Chondrocyte (in vitro differentiated cells): ENCODE measurements at regions not wholly inside any gene's neighbourhood (a gene's known extent, or its start where the extent isn't known, plus 50 kb on each side); places are given as distances from the start of the nearest gene placed in this dataset.

Source experiments
- DNase-seq: peaks from one replicate; pipeline ENCODE4 v3.0.0; 2021; ENCODE audit warnings: mixed read lengths, low spot score
- H3K27ac Mint-ChIP-seq: one replicate; pipeline ENCODE4 v1.8.0; 2021; ENCODE audit warnings: mild to moderate bottlenecking, moderate library complexity, mixed read lengths; ENCODE audit not compliant: unreplicated experiment
- H3K27me3 Mint-ChIP-seq: 2 replicates; pipeline ENCODE4 v1.8.0; 2021; ENCODE audit warnings: low read depth, mixed read lengths
- H3K36me3 Mint-ChIP-seq: 2 replicates; pipeline ENCODE4 v1.8.0; 2021; ENCODE audit warnings: low read depth, mixed read lengths
- H3K4me1 Mint-ChIP-seq: 2 replicates; pipeline ENCODE4 v1.8.0; 2021; ENCODE audit warnings: low read depth, mild to moderate bottlenecking, mixed read lengths
- H3K4me3 Mint-ChIP-seq: one replicate; pipeline ENCODE4 v1.8.0; 2021; ENCODE audit warnings: mild to moderate bottlenecking, moderate library complexity, mixed read lengths; ENCODE audit not compliant: unreplicated experiment
- H3K9me3 Mint-ChIP-seq: 2 replicates; pipeline ENCODE4 v1.8.0; 2021; ENCODE audit warnings: low read depth, mixed read lengths
- CTCF ChIP-seq: fragments of 200-600 bp; sonication (generic); IDR thresholded peaks from 2 replicates; pipeline ENCODE4 v1.5.0; 2021; ENCODE audit warnings: antibody characterized with exemption, mild to moderate bottlenecking, moderate library complexity

GRCh38 chr5:110242950-110243349, 483.5 kb downstream of the TMEM232 start:
- Mint-ChIP-seq H3K27ac (no peak overlapping the region), H3K9me3 (no peaks in the 10 kb centered on the region), H3K4me3 (no peak overlapping the region), H3K27me3 (no peaks in the 10 kb centered on the region), H3K4me1 (no peaks in the 10 kb centered on the region), H3K36me3 (no peaks in the 10 kb centered on the region)
- TF ChIP-seq CTCF, result no peak
- DNase-seq, result no peak

- Mint-ChIP-seq H3K9me3 (no peaks in the 10 kb centered on the region), H3K4me1 (peaks cover 15% of the 10 kb centered on the region), H3K36me3 (no peaks in the 10 kb centered on the region), H3K4me3 (no peak overlapping the region), H3K27ac (no peak overlapping the region), H3K27me3 (no peaks in the 10 kb centered on the region)
- no peak for TF ChIP-seq CTCF
- no peak for DNase-seq
These were observed 477.6 kb downstream of the TMEM232 start for GRCh38 chr5:110248921-110249320.

- Mint-ChIP-seq H3K27ac (no peak overlapping the region), H3K4me3 (no peak overlapping the region), H3K9me3 (no peaks in the 10 kb centered on the region), H3K27me3 (no peaks in the 10 kb centered on the region), H3K36me3 (no peaks in the 10 kb centered on the region), H3K4me1 (peaks cover 15% of the 10 kb centered on the region)
- TF ChIP-seq CTCF, result no peak
- no peak for DNase-seq
These were observed 476.1 kb downstream of the TMEM232 start for GRCh38 chr5:110250355-110250754.

- Mint-ChIP-seq H3K27me3 (no peaks in the 10 kb centered on the region), H3K4me3 (no peak overlapping the region), H3K36me3 (no peaks in the 10 kb centered on the region), H3K27ac (no peak overlapping the region), H3K4me1 (peaks cover 15% of the 10 kb centered on the region), H3K9me3 (no peaks in the 10 kb centered on the region)
- no peak for TF ChIP-seq CTCF
- DNase-seq, result no peak
These were observed 475.7 kb downstream of the TMEM232 start for GRCh38 chr5:110250755-110251154.

GRCh38 chr5:110251366-110251765, 475.1 kb downstream of the TMEM232 start:
- Mint-ChIP-seq H3K4me1 (peaks cover 15% of the 10 kb centered on the region), H3K9me3 (no peaks in the 10 kb centered on the region), H3K4me3 (no peak overlapping the region), H3K36me3 (no peaks in the 10 kb centered on the region), H3K27me3 (no peaks in the 10 kb centered on the region), H3K27ac (no peak overlapping the region)
- TF ChIP-seq CTCF, result no peak
- no peak for DNase-seq
